Activated T-helper 2 cell treated with anti-CD3 and anti-CD28 coated beads, Interferon-gamma antibody, Interleukin-2, Interleukin-4, amounts not matched to agents 10 μg/mL and 5 μg/mL and 100 μg/mL, durations not matched to agents 14 hours and 24 hours and 36 hours (primary cell): ENCODE measurements at regions not wholly inside any gene's neighbourhood (a gene's known extent, or its start where the extent isn't known, plus 50 kb on each side); places are given as distances from the start of the nearest gene placed in this dataset.
"Not testable (repeated sequence)": the region's sequence is repeated elsewhere in the genome, so short reads cannot be mapped to it uniquely, and the experiment has no call there.

ENCODE experiments used
- DNase-seq: peaks from one replicate; pipeline ENCODE4 v3.0.0; 2021; ENCODE audit warnings: low spot score
- H3K27ac Mint-ChIP-seq: one replicate; pipeline ENCODE4 v1.8.0; 2021; ENCODE audit warnings: mixed read lengths
- H3K27me3 Mint-ChIP-seq: one replicate; pipeline ENCODE4 v1.8.0; 2021; ENCODE audit warnings: low read depth, mixed read lengths
- H3K36me3 Mint-ChIP-seq: one replicate; pipeline ENCODE4 v1.8.0; 2021; ENCODE audit warnings: low read depth, mixed read lengths
- H3K4me1 Mint-ChIP-seq: one replicate; pipeline ENCODE4 v1.8.0; 2021; ENCODE audit warnings: low read depth, mixed read lengths
- H3K4me3 Mint-ChIP-seq: one replicate; pipeline ENCODE4 v1.8.0; 2021; ENCODE audit warnings: low read depth, mild to moderate bottlenecking, moderate library complexity, mixed read lengths
- H3K9me3 Mint-ChIP-seq: one replicate; pipeline ENCODE4 v1.8.0; 2021; ENCODE audit warnings: mixed read lengths
- intact Hi-C: fragments of 100-400 bp; cut with micrococcal nuclease; formaldehyde crosslinking; loops from one replicate; pipeline ENCODE4 v1.15.1; 2023

DNA sequence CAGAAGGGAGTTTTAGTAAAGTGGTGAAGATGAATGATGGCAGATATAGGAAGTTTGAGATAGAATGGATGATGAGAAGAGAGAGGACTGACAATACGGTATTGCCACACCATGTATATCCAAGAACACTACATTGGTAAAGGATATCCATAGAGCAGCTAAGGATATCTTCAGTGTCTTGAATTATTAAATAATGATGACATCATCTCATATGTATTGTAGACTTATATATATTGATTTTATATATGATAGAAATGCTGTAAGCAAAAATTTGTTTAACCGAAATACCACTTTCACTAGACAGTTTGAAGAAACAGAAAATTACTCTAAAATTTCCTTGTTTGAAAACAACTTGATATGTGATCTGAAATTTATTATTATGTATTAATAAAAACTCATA lies 89.0 kb downstream of the SEPTIN7 start:
- Mint-ChIP-seq H3K9me3 (no peaks in the 10 kb centered on the region), H3K4me1 (peaks cover 17% of the 10 kb centered on the region), H3K27me3 (no peaks in the 10 kb centered on the region), H3K36me3 (peaks cover 63% of the 10 kb centered on the region), H3K4me3 (no peak overlapping the region), H3K27ac (no peak overlapping the region)
- intact Hi-C loops, result no loop called here
- no peak for DNase-seq

DNA sequence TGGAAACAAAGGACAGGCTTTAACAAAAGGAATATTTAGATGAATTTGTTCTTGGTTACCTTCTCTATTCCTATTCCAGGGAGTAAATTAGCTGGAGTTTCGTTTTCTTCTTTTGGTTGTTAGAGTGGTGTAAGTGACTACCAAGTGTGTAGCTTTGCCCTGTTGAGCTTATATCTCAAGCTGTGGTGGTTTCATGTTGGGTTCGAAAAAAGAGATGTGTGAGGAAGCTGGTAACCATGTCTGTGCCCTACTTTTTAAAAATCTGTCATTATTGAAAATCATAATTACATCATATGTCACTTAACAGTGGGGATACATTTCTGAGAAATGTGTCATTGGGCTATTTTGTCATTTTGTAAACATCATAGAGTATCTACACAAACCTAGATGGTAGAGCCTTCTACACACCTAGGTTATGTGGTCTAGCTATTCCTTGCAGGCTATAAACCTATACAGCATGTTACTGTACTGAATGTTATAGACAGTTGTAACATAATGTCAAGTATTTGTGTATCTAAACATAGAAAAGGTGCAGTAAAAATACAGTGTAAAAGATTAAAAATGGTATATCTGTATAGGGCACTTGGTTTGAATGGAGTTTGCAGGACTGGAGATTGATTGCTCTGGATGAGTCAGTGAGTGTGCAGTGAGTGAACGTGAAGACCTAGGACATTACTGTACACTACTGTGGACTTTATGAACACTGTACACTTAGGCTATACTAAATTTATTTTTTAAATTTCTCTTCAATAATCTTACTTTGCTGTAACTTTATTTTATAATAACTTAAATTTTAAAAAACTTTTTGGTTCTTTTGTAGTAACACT lies 90.4 kb downstream of the SEPTIN7 start:
- no peak for DNase-seq
- Mint-ChIP-seq H3K4me3 (no peak overlapping the region), H3K27ac (no peak overlapping the region)

DNA sequence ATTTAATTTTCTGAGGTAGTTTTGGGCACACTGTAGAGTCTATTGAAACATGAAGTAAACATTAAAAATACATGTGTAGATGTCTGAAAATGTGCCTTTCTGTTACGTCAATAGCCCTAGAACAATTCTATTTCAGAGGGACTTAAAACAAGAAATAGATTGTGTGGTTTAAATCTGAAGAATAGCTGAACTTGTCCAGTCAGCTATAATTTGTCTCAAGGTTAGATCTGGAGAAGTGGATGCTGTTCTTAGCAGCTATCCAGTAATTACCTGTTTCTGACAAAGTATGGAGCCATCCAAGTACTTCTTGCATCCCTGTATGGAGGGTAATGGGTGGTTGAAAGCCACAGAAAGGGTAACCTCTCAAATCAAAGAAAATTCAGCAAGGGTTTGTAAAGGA lies 92.8 kb downstream of the SEPTIN7 start:
- peaks cover 19% of the 10 kb centered on the region for H3K4me1 Mint-ChIP-seq
- H3K9me3 Mint-ChIP-seq, result no peaks in the 10 kb centered on the region
- H3K36me3 Mint-ChIP-seq, result peaks cover 52% of the 10 kb centered on the region
- no peak overlapping the region for H3K27ac Mint-ChIP-seq
- H3K27me3 Mint-ChIP-seq, result no peaks in the 10 kb centered on the region
- H3K4me3 Mint-ChIP-seq, result no peak overlapping the region
- intact Hi-C loops, result no loop called here
- DNase-seq, result no peak

More for the DNA sequence above, 90.4 kb downstream of the SEPTIN7 start:
- H3K36me3 Mint-ChIP-seq, result peaks cover 55% of the 10 kb centered on the region
- no peaks in the 10 kb centered on the region for H3K9me3 Mint-ChIP-seq
- peaks cover 17% of the 10 kb centered on the region for H3K4me1 Mint-ChIP-seq
- intact Hi-C loops, result no loop called here
- no peaks in the 10 kb centered on the region for H3K27me3 Mint-ChIP-seq

DNA sequence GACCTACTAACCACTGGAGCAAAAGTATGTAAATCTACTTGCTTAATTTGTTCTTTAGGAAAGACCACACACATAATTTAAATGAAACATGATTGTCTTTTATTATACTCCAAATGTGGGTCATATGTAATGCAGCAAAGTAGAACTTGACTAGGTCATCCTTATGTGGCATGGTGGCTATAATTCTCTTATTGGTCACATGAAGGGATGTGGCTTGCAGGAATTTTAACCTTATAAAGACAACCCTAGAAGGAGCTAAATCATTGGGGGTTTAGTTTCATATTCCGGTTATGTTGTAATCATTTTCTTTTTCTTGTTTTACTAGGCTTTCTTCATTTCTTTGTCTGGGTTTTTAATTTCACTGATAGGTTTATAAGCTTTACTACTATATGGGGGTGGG lies 93.9 kb downstream of the SEPTIN7 start:
- Mint-ChIP-seq H3K4me3 (no peak overlapping the region), H3K4me1 (peaks cover 16% of the 10 kb centered on the region), H3K27me3 (no peaks in the 10 kb centered on the region), H3K9me3 (no peaks in the 10 kb centered on the region), H3K27ac (no peak overlapping the region), H3K36me3 (peaks cover 45% of the 10 kb centered on the region)
- DNase-seq, result no peak
- intact Hi-C loops, result no loop called here

DNA sequence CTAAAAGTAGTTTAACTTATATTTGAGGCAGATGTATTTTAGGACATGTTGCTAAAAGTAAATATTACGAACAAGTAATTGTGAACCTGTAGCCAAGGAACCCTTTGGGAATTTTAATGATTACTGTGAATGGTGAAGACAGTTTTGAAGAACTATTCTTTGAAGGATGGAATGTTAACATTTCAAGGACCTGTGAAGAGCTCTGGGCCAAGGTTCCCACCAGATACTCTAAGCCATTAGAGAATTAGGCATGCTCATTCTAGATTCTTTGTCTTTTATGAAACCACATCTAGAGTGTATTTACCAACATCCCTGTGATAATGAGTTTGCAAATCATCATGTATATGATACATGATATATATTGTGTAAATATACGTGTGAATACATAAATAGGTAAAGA lies 99.8 kb downstream of the SEPTIN7 start:
- Mint-ChIP-seq H3K36me3 (peaks cover 58% of the 10 kb centered on the region), H3K27me3 (no peaks in the 10 kb centered on the region), H3K27ac (no peak overlapping the region), H3K4me3 (no peak overlapping the region), H3K4me1 (peaks cover 2% of the 10 kb centered on the region), H3K9me3 (no peaks in the 10 kb centered on the region)
- intact Hi-C loops, result no loop called here
- DNase-seq, result no peak

DNA sequence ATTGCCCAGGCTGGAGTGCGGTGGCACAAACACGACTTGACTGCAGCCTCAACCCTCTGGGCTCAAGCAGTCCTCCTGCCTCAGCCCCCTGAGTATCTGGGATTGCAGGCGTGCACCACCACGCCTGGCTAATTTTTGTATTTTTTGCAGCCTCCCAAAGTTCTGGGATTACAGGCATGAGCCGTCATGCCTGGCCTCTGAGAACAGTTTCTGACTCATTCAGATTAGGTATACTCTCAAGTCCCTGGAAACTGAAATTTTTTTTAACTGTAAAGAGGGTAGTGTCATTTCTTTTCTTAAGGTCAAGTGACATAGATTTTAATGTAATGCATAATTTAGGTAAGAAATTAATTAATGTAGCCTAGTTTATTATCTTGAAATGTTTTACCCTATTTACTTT lies 104.7 kb downstream of the SEPTIN7 start:
- intact Hi-C loops, result loop anchor here (5.0 kb wide), 2 partner anchors 213 to 478 kb away; no protein-coding TSS in a partner anchor
- no peak for DNase-seq

DNA sequence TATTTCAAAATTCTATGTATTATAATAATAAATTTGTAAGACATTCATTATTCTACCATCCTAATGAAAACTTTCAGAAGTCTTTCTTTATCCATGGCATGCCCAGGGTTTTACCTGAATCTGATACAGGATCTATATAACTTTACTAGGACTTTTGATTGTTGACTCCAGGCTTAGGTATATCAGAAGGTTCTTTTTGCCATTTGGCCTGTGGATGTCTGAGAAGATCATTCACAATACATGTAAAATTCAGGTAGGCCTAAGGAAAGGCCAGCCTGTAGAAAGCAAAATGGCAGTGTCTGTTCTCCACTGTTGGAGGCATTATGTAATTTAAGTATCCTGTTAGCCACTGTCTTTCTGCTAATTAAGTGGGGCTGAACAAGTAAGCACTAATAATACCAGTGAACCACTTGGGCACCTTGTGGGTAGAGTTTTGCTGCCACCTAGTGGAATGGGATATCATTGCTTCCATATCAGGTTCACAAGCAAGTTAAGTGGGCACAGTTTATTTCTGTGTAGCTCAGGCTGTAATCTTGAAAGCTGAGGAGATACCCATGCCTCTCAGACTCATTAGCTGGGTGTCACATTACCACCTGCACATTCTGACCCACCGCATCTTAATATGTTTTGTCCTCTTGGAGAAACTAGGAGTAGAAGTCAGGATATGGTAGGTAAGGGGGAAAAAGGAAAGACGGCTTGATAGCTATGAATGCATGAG lies 105.5 kb downstream of the SEPTIN7 start:
- Mint-ChIP-seq H3K36me3 (peaks cover 43% of the 10 kb centered on the region), H3K27ac (no peak overlapping the region), H3K9me3 (peaks cover 2% of the 10 kb centered on the region), H3K27me3 (no peaks in the 10 kb centered on the region), H3K4me1 (peaks cover 3% of the 10 kb centered on the region), H3K4me3 (no peak overlapping the region)
- peak; percentile 41 for DNase-seq
- intact Hi-C loops, result loop anchor here (1.0 to 5.0 kb wide), 4 partner anchors 104 to 479 kb away; no protein-coding TSS in a partner anchor

More for the DNA sequence above, 104.7 kb downstream of the SEPTIN7 start:
- Mint-ChIP-seq H3K27me3 (no peaks in the 10 kb centered on the region), H3K4me3 (no peak overlapping the region), H3K27ac (no peak overlapping the region), H3K4me1 (peaks cover 3% of the 10 kb centered on the region), H3K9me3 (no peaks in the 10 kb centered on the region), H3K36me3 (peaks cover 43% of the 10 kb centered on the region)

DNA sequence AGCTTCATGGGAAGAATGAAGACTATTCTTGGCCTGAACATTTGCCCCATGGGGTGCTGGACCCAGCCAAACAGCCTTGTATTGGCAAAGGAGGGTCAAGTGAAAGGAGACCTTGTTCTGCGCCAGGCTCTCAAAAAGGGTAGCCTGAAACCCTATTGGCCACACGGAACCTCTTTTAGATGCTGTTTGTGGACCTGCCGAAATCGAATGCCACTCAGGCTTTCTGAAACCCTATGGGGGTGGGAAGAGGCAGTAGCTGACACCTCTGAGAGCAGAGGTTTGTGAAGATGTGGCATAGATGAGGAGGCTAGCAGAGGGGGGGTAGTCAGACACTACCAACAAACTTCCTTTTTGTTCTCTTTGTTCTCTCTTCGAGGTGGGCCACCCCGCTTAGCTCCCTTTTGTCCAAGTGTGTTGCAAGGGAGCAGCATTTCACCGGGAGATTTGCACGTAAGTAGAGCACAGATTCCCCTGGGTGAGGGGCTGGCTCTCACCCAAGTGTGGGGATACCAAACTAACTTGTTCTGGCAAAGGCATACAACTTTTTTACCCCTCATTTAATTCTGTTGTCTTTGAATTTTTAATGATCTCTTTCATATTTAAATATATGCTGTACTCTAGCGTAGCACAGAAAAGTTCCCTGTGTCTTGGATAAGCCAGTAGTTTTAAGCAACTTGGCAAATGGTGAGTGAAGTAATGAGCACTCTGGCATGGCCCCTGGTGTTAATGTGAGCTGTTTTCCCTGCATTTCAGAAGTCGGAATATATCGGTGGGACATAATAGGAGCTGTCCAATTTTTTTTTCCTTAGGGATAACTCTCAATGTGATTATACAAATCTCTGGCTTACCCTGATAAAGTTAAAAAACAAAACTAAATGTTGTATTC lies 107.7 kb downstream of the SEPTIN7 start:
- Mint-ChIP-seq H3K4me3 (no peak overlapping the region), H3K27ac (no peak overlapping the region), H3K9me3 (peaks cover 11% of the 10 kb centered on the region), H3K4me1 (peaks cover 3% of the 10 kb centered on the region), H3K27me3 (no peaks in the 10 kb centered on the region), H3K36me3 (peaks cover 42% of the 10 kb centered on the region)
- no peak for DNase-seq
- intact Hi-C loops, result loop anchor here (5.0 kb wide), 2 partner anchors 216 to 481 kb away; no protein-coding TSS in a partner anchor

DNA sequence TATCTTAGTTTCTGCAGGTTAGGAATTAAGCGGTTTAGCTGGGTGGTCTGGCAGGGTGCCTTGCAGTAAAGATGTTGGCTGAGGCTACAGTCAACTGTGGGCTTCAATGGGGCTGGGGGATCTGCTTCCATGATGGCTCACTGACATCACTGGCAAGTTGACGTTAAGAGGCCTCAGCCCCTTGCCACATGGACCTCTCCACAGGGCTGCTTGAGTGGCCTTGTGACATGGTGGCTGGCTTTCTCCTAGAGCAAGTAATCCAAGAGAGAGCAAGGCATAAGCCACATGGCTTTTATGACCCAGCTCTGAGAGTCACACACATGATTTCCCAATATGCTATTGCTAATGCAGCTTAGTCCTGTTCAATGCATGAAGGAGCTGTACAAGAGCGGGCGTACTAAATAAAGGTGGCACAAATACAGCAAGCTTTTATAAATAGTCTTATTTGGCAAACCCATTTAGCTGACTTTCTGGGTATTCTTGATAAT lies 109.1 kb downstream of the SEPTIN7 start:
- peaks cover 33% of the 10 kb centered on the region for H3K36me3 Mint-ChIP-seq
- no peak overlapping the region for H3K27ac Mint-ChIP-seq
- H3K4me1 Mint-ChIP-seq, result peaks cover 3% of the 10 kb centered on the region
- intact Hi-C loops, result loop anchor here (5.0 kb wide), 2 partner anchors 218 to 483 kb away; no protein-coding TSS in a partner anchor
- DNase-seq, result no peak
- no peak overlapping the region for H3K4me3 Mint-ChIP-seq
- no peaks in the 10 kb centered on the region for H3K27me3 Mint-ChIP-seq
- H3K9me3 Mint-ChIP-seq, result peaks cover 11% of the 10 kb centered on the region

DNA sequence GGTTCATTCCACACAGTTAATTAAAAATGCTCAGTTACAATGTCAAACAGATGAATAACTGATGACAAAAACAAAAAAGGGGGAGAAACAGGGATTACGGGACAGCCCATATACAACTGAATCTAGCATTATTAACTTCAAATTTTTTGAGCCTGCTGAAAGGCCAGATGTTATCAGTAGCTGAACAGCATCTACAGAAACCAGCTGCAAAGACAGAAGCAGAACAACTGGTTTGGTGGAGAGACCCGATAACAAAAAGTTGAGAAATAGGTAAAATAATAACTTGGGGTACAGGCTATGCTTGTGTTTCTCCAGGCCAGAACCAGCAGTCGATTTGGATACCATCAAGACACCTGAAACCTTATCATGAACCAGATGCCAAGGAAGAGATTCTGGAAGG lies 109.8 kb downstream of the SEPTIN7 start:
- H3K9me3 Mint-ChIP-seq, result peaks cover 11% of the 10 kb centered on the region
- H3K27me3 Mint-ChIP-seq, H3K27ac Mint-ChIP-seq, H3K4me1 Mint-ChIP-seq, intact Hi-C loops, H3K4me3 Mint-ChIP-seq, DNase-seq: not testable (repeated sequence)
- H3K36me3 Mint-ChIP-seq, result peaks cover 29% of the 10 kb centered on the region

DNA sequence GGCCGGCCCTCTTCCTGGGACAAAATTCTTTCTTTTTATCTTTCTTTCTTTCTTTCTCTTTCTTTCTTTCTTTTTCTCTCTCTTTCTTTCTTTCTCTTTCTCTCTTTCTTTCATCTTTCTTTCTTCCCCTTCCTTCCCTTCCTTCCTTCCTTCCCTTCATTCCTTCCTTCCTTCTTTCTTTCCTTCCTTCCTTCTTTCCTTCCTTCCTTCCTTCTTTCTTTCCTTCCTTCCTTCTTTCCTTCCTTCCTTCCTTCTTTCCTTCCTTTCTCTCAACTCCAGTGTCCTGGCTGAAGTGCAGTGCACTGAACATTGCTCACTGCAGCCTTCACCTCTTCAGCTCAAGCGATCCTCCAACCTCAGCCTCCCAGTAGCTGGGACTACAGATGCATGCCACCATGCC lies 112.5 kb downstream of the SEPTIN7 start:
- H3K27me3 Mint-ChIP-seq, H3K27ac Mint-ChIP-seq, H3K4me3 Mint-ChIP-seq, intact Hi-C loops, DNase-seq, H3K4me1 Mint-ChIP-seq: not testable (repeated sequence)
- Mint-ChIP-seq H3K9me3 (peaks cover 11% of the 10 kb centered on the region), H3K36me3 (peaks cover 25% of the 10 kb centered on the region)

DNA sequence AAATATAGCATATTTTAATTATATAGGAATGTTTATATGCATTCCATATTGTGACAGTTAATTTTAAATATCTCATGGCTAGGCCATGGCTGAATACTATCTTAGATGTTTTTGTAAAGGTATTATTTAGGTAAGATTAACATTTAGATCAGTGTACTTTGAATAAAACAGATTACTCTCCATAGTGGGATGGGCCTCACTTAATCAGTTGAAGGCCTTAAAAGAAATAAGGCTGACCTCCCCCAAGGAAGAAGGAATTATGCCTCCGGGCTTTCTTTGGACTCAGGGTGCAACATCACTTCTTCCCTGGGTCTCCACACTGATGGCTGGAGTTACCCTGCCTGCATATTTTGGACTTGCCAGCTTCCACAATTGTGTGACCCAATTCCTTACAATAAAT lies 113.4 kb downstream of the SEPTIN7 start:
- H3K4me1 Mint-ChIP-seq, H3K4me3 Mint-ChIP-seq, H3K27me3 Mint-ChIP-seq, H3K27ac Mint-ChIP-seq, DNase-seq, intact Hi-C loops: not testable (repeated sequence)
- peaks cover 11% of the 10 kb centered on the region for H3K9me3 Mint-ChIP-seq
- H3K36me3 Mint-ChIP-seq, result peaks cover 25% of the 10 kb centered on the region
